Gastrocnemius medialis (tissue), 4 donors: ENCODE measurements at regions not wholly inside any gene's neighbourhood (a gene's known extent, or its start where the extent isn't known, plus 50 kb on each side); places are given as distances from the start of the nearest gene placed in this dataset.

Source experiments
- CTCF ChIP-seq, 5 experiments: fragments of 450-650 bp in 3 of 5; fragments of 200-600 bp in 2 of 5; sonication (generic) in 2 of 5; IDR thresholded peaks in 4 of 5; conservative IDR thresholded peaks in 1 of 5; 1 replicate in 4 of 5; 2 replicates in 1 of 5; pipeline ENCODE4 v1.5.1; 2016 to 2019; ENCODE audit warnings: antibody characterized with exemption in 5 of 5, mild to moderate bottlenecking in 3 of 5, moderate library complexity in 3 of 5
- POLR2A ChIP-seq, 2 donors: fragments of 450-650 bp; IDR thresholded peaks; one replicate each; pipeline ENCODE4 v1.6.1; 2017; ENCODE audit warnings: antibody characterized with exemption in 2 of 2, mild to moderate bottlenecking in 2 of 2, moderate library complexity in 2 of 2

- TF ChIP-seq CTCF (IDR thresholded peaks at IDR 0.05 in 4 of 5, conservative IDR thresholded peaks at IDR 0.05 in 1 of 5) (no peak), POLR2A (IDR thresholded peaks at IDR 0.05) (no peak)
Observed at GRCh38 chr5:130496215-130496614, 592.0 kb downstream of the CHSY3 start.
